Ishikawa (cell line): ENCODE measurements at regions not wholly inside any gene's neighbourhood (a gene's known extent, or its start where the extent isn't known, plus 50 kb on each side); places are given as distances from the start of the nearest gene placed in this dataset.

Experiments
- CEBPB ChIP-seq: IDR thresholded peaks from 2 replicates; pipeline ENCODE4 v1.6.1; 2012
- CREB1 ChIP-seq: IDR thresholded peaks from 2 replicates; pipeline ENCODE4 v1.6.1; 2012; ENCODE audit warnings: low read depth
- EGR1 ChIP-seq: IDR thresholded peaks from 2 replicates; pipeline ENCODE4 v1.6.1; 2012
- EP300 ChIP-seq: IDR thresholded peaks from 2 replicates; pipeline ENCODE4 v1.6.1; 2012; ENCODE audit warnings: borderline replicate concordance
- FOXM1 ChIP-seq: IDR thresholded peaks from 2 replicates; pipeline ENCODE4 v1.6.1; 2012; ENCODE audit warnings: low read depth, borderline replicate concordance
- NFIC ChIP-seq: IDR thresholded peaks from 2 replicates; pipeline ENCODE4 v1.6.1; 2012
- RAD21 ChIP-seq: IDR thresholded peaks from 2 replicates; pipeline ENCODE4 v1.6.1; 2012; ENCODE audit warnings: low read depth
- TAF1 ChIP-seq: IDR thresholded peaks from 2 replicates; pipeline ENCODE4 v1.6.1; 2012; ENCODE audit warnings: low read depth, mild to moderate bottlenecking
- TCF12 ChIP-seq: IDR thresholded peaks from 2 replicates; pipeline ENCODE4 v1.6.1; 2012; ENCODE audit warnings: low read depth
- TEAD4 ChIP-seq: IDR thresholded peaks from 2 replicates; pipeline ENCODE4 v1.6.1; 2012
- YY1 ChIP-seq: IDR thresholded peaks from 2 replicates; pipeline ENCODE4 v1.6.1; 2012; ENCODE audit warnings: low read depth
- ZBTB7A ChIP-seq: IDR thresholded peaks from 2 replicates; pipeline ENCODE4 v1.6.1; 2012; ENCODE audit warnings: low read depth
- TF ChIP-seq, protein P1 (sequence below): IDR thresholded peaks from 2 replicates; pipeline ENCODE4 v1.6.1; 2012
- TF ChIP-seq, protein P2 (sequence below): IDR thresholded peaks from 2 replicates; pipeline ENCODE4 v1.6.1; 2012; ENCODE audit warnings: low read depth, mild to moderate bottlenecking
- TF ChIP-seq, protein P3 (sequence below): IDR thresholded peaks from 2 replicates; pipeline ENCODE4 v1.6.1; 2012

DNA sequence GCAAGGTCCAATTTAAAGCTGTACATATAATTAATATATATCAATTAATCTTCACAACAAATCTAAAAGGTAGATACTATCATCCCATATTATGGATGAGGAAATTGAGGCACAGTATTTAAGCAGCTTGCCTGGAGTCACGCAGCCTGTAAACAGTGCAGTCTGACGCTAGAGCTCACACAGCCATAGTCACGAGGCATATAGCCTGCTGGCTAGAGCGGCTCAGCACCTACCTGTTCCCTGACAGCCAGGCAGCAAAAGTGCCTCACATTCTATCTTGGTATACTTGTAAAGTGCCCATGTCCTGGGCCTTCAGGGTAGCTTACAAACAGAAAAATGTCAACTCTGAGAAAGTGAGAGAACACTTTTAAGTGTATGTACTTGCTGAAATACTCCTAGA is 222.6 kb upstream of the NEIL3 start:
- no peak for TF ChIP-seq TAF1
- no peak for TF ChIP-seq YY1
- no peak for TF ChIP-seq EP300
- TF ChIP-seq EGR1 = no peak

DNA sequence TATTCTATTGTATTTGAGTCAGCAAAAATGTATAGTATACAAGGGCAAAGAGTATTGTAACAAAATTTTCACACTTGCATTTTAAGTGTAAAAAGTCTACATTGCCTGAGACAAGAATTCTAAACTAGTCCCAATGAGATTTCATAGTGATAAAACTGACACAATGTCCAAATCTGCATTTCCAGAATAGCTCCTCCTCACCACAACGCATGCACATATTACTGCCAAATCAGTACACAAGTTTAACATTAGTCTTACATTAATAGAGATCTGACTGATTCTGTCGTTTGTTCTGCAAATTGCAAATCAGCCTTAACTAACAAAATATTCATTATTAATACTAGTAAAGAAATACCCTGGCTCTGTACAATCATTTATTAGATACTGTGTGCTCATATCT is 222.2 kb upstream of the NEIL3 start:
- TF ChIP-seq EGR1 (no peak), ZBTB7A (no peak), FOXM1 (no peak)
- TF ChIP-seq, protein P1, sequence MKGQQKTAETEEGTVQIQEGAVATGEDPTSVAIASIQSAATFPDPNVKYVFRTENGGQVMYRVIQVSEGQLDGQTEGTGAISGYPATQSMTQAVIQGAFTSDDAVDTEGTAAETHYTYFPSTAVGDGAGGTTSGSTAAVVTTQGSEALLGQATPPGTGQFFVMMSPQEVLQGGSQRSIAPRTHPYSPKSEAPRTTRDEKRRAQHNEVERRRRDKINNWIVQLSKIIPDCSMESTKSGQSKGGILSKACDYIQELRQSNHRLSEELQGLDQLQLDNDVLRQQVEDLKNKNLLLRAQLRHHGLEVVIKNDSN = no peak
- TF ChIP-seq, protein P2, sequence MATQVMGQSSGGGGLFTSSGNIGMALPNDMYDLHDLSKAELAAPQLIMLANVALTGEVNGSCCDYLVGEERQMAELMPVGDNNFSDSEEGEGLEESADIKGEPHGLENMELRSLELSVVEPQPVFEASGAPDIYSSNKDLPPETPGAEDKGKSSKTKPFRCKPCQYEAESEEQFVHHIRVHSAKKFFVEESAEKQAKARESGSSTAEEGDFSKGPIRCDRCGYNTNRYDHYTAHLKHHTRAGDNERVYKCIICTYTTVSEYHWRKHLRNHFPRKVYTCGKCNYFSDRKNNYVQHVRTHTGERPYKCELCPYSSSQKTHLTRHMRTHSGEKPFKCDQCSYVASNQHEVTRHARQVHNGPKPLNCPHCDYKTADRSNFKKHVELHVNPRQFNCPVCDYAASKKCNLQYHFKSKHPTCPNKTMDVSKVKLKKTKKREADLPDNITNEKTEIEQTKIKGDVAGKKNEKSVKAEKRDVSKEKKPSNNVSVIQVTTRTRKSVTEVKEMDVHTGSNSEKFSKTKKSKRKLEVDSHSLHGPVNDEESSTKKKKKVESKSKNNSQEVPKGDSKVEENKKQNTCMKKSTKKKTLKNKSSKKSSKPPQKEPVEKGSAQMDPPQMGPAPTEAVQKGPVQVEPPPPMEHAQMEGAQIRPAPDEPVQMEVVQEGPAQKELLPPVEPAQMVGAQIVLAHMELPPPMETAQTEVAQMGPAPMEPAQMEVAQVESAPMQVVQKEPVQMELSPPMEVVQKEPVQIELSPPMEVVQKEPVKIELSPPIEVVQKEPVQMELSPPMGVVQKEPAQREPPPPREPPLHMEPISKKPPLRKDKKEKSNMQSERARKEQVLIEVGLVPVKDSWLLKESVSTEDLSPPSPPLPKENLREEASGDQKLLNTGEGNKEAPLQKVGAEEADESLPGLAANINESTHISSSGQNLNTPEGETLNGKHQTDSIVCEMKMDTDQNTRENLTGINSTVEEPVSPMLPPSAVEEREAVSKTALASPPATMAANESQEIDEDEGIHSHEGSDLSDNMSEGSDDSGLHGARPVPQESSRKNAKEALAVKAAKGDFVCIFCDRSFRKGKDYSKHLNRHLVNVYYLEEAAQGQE = no peak

DNA sequence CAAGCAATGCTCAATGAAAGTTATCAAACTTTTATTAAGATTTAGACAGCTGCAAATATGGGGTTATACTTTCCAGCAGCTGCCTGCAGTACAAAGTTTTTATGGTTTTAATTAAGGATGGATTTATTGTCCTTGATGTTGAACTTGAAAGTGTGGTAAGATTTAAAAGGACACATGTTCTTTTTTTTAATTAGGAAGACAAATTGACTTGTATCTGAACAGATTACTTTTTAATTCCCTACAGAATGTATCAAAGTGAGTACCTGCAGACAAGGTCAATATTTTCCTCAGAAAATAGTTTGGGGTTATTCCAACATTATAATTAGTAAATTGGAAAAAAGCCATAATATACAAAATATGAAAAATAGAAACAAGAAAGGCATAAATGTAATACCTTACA is 218.2 kb upstream of the NEIL3 start:
- TF ChIP-seq EP300 (no peak), ZBTB7A (no peak), RAD21 (no peak), CEBPB (no peak), EGR1 (no peak), FOXM1 (no peak), NFIC (no peak)
- TF ChIP-seq, protein P2 = no peak
- TF ChIP-seq, protein P3, sequence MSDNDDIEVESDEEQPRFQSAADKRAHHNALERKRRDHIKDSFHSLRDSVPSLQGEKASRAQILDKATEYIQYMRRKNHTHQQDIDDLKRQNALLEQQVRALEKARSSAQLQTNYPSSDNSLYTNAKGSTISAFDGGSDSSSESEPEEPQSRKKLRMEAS = no peak

DNA sequence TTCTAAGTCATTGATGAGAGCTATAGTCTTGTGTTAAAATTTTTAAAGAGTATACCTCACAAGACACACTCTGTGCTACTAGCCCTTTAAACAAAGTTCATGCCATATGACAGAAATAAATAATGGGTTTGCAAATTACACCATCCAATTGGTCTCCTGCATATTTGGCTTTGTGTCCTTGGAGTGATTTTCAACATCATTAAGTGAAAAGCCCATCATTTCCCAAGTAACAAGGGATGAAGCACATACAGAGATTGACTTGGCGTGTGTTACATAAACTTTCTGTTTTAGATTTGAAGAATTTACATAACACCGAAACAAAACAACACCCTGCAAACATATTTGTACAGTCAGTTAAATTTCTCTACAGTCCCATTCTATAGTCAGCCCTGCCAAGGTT is 216.9 kb upstream of the NEIL3 start:
- TF ChIP-seq CEBPB (no peak), TEAD4 (no peak), EGR1 (no peak), NFIC (no peak), ZBTB7A (no peak), RAD21 (no peak), EP300 (no peak), TAF1 (no peak), FOXM1 (no peak), YY1 (no peak)
- TF ChIP-seq, protein P1 = no peak
- TF ChIP-seq, protein P3 = no peak

DNA sequence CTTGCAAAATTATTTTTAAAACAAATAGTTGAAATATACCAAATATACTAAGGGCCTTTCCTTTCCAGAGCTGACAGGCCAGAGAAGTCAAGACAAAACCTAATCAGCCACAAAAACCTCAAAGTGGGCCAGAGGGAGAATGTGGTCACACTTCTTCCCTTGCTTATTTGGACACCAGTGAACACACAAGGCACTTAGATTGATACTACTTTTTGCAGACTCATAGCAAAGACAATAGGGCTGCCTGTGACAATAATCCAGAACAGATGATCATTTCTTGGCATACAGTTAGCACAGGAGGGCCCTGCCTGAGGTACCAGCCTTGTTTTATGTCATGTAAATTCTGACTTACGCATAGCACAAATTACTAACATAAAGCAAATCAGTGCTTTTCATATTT is 215.7 kb upstream of the NEIL3 start:
- TF ChIP-seq CEBPB = no peak
- TF ChIP-seq, protein P3 = no peak

DNA sequence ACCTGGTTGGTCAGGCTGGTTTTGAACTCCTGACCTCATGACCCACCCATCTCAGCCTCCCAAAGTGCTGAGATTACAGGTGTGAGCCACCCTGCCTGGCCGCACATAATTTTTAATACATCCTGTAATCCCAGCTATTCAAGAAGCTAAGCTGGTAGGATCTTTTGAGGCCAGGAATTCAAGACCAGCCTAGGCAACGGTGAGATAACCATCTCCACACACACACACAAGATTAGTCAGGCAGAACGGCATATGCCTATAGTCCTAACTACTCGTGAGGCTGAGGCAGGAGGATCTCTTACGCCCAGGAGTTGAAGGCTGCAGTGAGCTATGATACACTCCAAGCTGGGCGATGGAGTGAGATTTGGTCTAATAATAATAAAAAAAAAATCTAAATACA is 212.4 kb upstream of the NEIL3 start:
- TF ChIP-seq EGR1 (no peak), TCF12 (no peak)

DNA sequence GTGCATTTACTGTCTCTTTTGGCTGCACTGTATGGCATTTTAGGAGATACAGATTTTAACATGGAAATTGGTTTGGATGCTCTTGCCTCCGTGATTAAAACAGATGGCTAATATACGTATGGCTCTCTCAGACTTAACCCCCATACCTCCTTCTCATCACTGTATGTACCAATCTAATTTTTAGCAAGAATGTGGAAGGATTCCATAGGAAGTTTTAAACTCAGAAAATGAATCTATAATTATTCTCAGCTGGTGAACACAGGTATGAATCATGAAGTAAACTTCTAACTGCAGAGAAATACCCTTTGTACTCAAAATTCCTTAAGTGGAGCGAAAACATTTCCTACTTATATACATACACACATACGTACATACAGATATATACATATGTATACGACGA is 210.5 kb upstream of the NEIL3 start:
- TF ChIP-seq TEAD4 = no peak
- no peak for TF ChIP-seq TCF12
- TF ChIP-seq CREB1 = no peak
- TF ChIP-seq, protein P2 = no peak
